Prostate gland (tissue), 2 donors: ENCODE measurements at regions not wholly inside any gene's neighbourhood (a gene's known extent, or its start where the extent isn't known, plus 50 kb on each side); places are given as distances from the start of the nearest gene placed in this dataset.

Experiments used
- CTCF ChIP-seq, 4 experiments: fragments of 200-600 bp in 2 of 4; fragments of 450-650 bp in 2 of 4; sonication (generic) in 2 of 4; IDR thresholded peaks; 1 replicate in 3 of 4; 2 replicates in 1 of 4; pipeline ENCODE4 v1.5.1; 2016 to 2019; ENCODE audit warnings: antibody characterized with exemption in 4 of 4, mild to moderate bottlenecking in 2 of 4, moderate library complexity in 2 of 4
- POLR2AphosphoS5 ChIP-seq: sonication (generic); formaldehyde crosslinking; IDR thresholded peaks from one replicate; pipeline ENCODE4 v1.6.1; 2017; ENCODE audit warnings: antibody characterized with exemption

- TF ChIP-seq CTCF (IDR thresholded peaks at IDR 0.05): no peak
- no peak for TF ChIP-seq POLR2AphosphoS5
Measured at GRCh38 chrX:20382082-20382481, 115.4 kb upstream of the RPS6KA3 start.
